ENCODE measurements at regions not wholly inside any gene's neighbourhood (a gene's known extent, or its start where the extent isn't known, plus 50 kb on each side); places are given as distances from the start of the nearest gene placed in this dataset.

DNA sequence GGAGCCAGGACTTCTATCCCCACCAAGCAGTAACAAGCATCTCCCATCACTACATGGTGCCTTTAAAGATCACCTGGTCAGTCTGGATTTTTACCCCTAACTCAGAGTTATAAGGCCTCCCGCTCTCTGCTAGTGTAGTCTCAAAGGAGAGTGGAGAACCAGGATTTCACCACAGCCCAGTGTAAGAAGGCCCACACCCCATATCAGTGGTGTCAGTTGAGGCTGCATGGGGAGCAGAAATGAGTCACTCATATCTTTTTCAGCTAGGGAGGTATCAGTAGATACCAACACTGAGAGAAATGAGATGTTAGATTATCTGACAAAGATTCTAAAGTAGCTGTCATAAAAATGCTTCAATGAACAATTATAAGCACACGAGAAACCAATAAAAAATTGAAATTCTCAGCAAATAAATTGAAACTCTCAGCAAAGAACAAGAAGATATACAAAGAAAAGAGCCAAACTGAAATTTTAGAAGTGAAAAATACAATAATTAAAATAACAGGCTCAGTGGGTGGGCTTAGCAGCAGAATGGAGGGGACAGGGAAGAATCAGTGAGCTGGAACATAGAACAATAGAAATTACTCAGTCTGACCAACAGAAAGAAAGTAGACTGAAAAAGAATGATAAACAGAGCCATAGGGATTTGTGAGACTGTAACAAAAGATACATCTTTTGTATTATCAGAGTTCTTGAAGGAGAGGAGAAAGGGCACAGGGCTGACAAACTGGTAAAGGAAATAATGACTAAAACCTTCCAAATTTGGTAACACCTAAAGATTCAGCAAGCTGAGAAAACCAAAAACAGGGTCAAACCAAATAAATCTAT, 257.7 kb downstream of the ANAPC1 start:
- ChIA-PET CTCF (no interaction called here), POLR2A (no interaction called here)
- Mint-ChIP-seq H3K4me3 (no peak overlapping the region), H3K27me3 (no peaks in the 10 kb centered on the region), H3K27ac (no peak overlapping the region), H3K4me1 (ENCODE audit: low read depth) (no peaks in the 10 kb centered on the region), H3K36me3 (ENCODE audit: low read depth) (no peaks in the 10 kb centered on the region), H3K9me3 (peaks cover 10% of the 10 kb centered on the region)
- Histone ChIP-seq H3K4me1 (ENCODE audit: insufficient read depth, low read length) (no peaks in the 10 kb centered on the region), H3K36me3 (ENCODE audit: insufficient read depth, low read length) (no peaks in the 10 kb centered on the region), H3K27ac (ENCODE audit: low read depth in 1 of 2, low read length in 2 of 2) (no peak overlapping the region), H3K4me3 (ENCODE audit: low read length) (no peak overlapping the region), H3K9me3 (ENCODE audit: control insufficient read depth in 1 of 2, insufficient read depth in 1 of 2, low read length in 2 of 2) (peaks cover 14 to 16% of the 10 kb centered on the region in 2 experiments), H3K27me3 (ENCODE audit: control insufficient read depth in 1 of 2, insufficient read depth in 2 of 2, low read length in 2 of 2) (no peaks in the 10 kb centered on the region)
- intact Hi-C loops (cut with DNase I, micrococcal nuclease), result no loop called here
- TF ChIP-seq, protein P1, sequence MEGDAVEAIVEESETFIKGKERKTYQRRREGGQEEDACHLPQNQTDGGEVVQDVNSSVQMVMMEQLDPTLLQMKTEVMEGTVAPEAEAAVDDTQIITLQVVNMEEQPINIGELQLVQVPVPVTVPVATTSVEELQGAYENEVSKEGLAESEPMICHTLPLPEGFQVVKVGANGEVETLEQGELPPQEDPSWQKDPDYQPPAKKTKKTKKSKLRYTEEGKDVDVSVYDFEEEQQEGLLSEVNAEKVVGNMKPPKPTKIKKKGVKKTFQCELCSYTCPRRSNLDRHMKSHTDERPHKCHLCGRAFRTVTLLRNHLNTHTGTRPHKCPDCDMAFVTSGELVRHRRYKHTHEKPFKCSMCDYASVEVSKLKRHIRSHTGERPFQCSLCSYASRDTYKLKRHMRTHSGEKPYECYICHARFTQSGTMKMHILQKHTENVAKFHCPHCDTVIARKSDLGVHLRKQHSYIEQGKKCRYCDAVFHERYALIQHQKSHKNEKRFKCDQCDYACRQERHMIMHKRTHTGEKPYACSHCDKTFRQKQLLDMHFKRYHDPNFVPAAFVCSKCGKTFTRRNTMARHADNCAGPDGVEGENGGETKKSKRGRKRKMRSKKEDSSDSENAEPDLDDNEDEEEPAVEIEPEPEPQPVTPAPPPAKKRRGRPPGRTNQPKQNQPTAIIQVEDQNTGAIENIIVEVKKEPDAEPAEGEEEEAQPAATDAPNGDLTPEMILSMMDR (IDR thresholded peaks at IDR 0.05), result no peak
- ATAC-seq (ENCODE audit: poor library complexity) (no peak), DNase-seq (no peak)

DNA sequence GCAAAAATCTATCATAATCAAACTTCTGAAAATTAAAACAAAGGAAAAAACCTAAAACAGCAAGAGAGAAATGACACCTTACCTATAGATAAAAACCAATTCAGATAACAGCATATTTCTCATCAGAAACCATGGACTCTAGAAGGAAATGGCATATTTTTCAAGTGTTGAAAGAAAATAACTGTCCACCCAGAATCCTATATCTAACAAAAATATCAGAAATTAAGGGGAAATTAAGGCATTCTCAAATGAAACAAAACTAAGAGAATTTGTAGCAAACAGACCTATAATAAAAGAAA, 257.2 kb downstream of the ANAPC1 start:
- H3K9me3 Mint-ChIP-seq, result peaks cover 10% of the 10 kb centered on the region
- no peaks in the 10 kb centered on the region for H3K4me1 ChIP-seq (ENCODE audit: insufficient read depth, low read length)

DNA sequence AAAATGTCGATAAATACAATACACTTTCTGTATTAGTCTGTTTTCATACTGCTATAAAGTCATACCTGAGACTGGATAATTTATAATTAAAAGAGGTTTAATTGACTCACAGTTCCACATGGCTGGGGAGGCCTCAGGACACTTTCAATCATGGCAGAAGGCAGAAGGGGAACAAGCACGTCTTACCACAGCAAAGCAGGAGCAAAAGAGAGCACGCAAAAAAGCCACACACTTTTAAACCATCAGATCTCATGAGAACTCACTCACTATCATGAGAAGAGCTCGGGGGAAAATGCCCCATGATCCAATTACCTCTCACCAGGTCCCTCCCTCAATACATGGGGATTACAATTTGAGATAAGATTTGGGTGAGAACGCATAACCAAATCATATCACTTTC, 256.7 kb downstream of the ANAPC1 start:
- ChIA-PET POLR2A (no interaction called here), CTCF (no interaction called here)
- Histone ChIP-seq H3K27me3 (ENCODE audit: control insufficient read depth in 1 of 2, insufficient read depth in 2 of 2, low read length in 2 of 2) (no peaks in the 10 kb centered on the region), H3K4me1 (ENCODE audit: insufficient read depth, low read length) (peaks cover under 1% of the 10 kb centered on the region), H3K4me3 (ENCODE audit: low read length) (no peak overlapping the region), H3K27ac (ENCODE audit: low read depth in 1 of 2, low read length in 2 of 2) (no peak overlapping the region), H3K36me3 (ENCODE audit: insufficient read depth, low read length) (no peaks in the 10 kb centered on the region), H3K9me3 (ENCODE audit: control insufficient read depth in 1 of 2, insufficient read depth in 1 of 2, low read length in 2 of 2) (peaks cover 14 to 16% of the 10 kb centered on the region in 2 experiments)
- H3K4me3 Mint-ChIP-seq, result no peak overlapping the region
- ATAC-seq (ENCODE audit: poor library complexity) (no peak), DNase-seq (no peak)
- H3K27me3 Mint-ChIP-seq, result no peaks in the 10 kb centered on the region
- no peaks in the 10 kb centered on the region for H3K4me1 Mint-ChIP-seq (ENCODE audit: low read depth)
- intact Hi-C loops (cut with DNase I, micrococcal nuclease), result no loop called here
- TF ChIP-seq, protein P1 (IDR thresholded peaks at IDR 0.05), result no peak
- no peak overlapping the region for H3K27ac Mint-ChIP-seq
- H3K36me3 Mint-ChIP-seq (ENCODE audit: low read depth), result no peaks in the 10 kb centered on the region
- peaks cover 10% of the 10 kb centered on the region for H3K9me3 Mint-ChIP-seq

More for the DNA sequence above, 257.2 kb downstream of the ANAPC1 start:
- CTCF ChIA-PET, result no interaction called here
- POLR2A ChIA-PET, result no interaction called here
- Mint-ChIP-seq H3K27me3 (no peaks in the 10 kb centered on the region), H3K36me3 (ENCODE audit: low read depth) (no peaks in the 10 kb centered on the region), H3K4me3 (no peak overlapping the region), H3K27ac (no peak overlapping the region), H3K4me1 (ENCODE audit: low read depth) (no peaks in the 10 kb centered on the region)
- Histone ChIP-seq H3K27me3 (ENCODE audit: control insufficient read depth in 1 of 2, insufficient read depth in 2 of 2, low read length in 2 of 2) (no peaks in the 10 kb centered on the region), H3K4me3 (ENCODE audit: low read length) (no peak overlapping the region), H3K9me3 (ENCODE audit: control insufficient read depth in 1 of 2, insufficient read depth in 1 of 2, low read length in 2 of 2) (peaks cover 14 to 16% of the 10 kb centered on the region in 2 experiments), H3K27ac (ENCODE audit: low read depth in 1 of 2, low read length in 2 of 2) (no peak overlapping the region), H3K36me3 (ENCODE audit: insufficient read depth, low read length) (no peaks in the 10 kb centered on the region)
- no peak for ATAC-seq (ENCODE audit: poor library complexity)
- TF ChIP-seq, protein P1 (IDR thresholded peaks at IDR 0.05), result no peak
- DNase-seq, result no peak
- intact Hi-C loops (cut with DNase I, micrococcal nuclease), result no loop called here
